ENCODE measurements at regions not wholly inside any gene's neighbourhood (a gene's known extent, or its start where the extent isn't known, plus 50 kb on each side); places are given as distances from the start of the nearest gene placed in this dataset.
A peak's percentile ranks its signal among the peaks of the same experiment; 100 is the strongest.

GRCh38 chr1:222914861-222915632, 100.2 kb downstream of the DISP1 start:
- Histone ChIP-seq H3K4ac (ENCODE audit: low read depth, low read length) (no peak overlapping the region), H3K79me1 (ENCODE audit: low read depth in 1 of 2, low read length in 2 of 2) (no peaks in the 10 kb centered on the region), H3K36me3 (ENCODE audit: control insufficient read depth, insufficient read depth, low read length) (no peaks in the 10 kb centered on the region), H3K9me3 (ENCODE audit: control insufficient read depth, insufficient read depth, low read length) (peaks cover 6% of the 10 kb centered on the region), H2BK15ac (ENCODE audit: low read depth, low read length) (no peak overlapping the region), H2AFZ (replicated peaks; ENCODE audit: low read length, poor library complexity) (no peak overlapping the region), H2AK9ac (replicated peaks; ENCODE audit: low read depth, low read length, poor library complexity) (no peak overlapping the region), H3K9ac (ENCODE audit: low read depth, low read length) (no peak overlapping the region), H3K14ac (replicated peaks; ENCODE audit: low read depth, low read length) (no peak overlapping the region), H3K9me1 (ENCODE audit: insufficient read depth, low read length) (no peaks in the 10 kb centered on the region; the same call in 1 of the 2 replicates), H4K20me1 (ENCODE audit: insufficient read depth, low read length) (no peaks in the 10 kb centered on the region), H2BK120ac (ENCODE audit: low read depth, low read length) (no peak overlapping the region), H2BK20ac (ENCODE audit: low read depth, low read length) (no peak overlapping the region), H3K4me2 (ENCODE audit: low read depth, low read length) (peak overlapping the region; percentile 16; the same call in 1 of the 2 replicates), H4K91ac (ENCODE audit: insufficient read depth, low read depth, low read length) (no peak overlapping the region), H4K5ac (ENCODE audit: low read depth, low read length) (no peak overlapping the region), H4K8ac (ENCODE audit: low read depth in 2 of 2, low read length in 2 of 2) (no peak overlapping the region), H3K23ac (ENCODE audit: low read depth, low read length) (no peak overlapping the region), H3K18ac (ENCODE audit: low read depth, low read length) (peak overlapping the region; percentile 64; the same call in 1 of the 2 replicates), H2AK5ac (ENCODE audit: low read depth, low read length) (no peak overlapping the region), H3K4me3 (ENCODE audit: insufficient read depth, low read depth, low read length) (no peak overlapping the region), H3K27ac (ENCODE audit: insufficient read depth, low read length) (no peak overlapping the region), H3K4me1 (ENCODE audit: control insufficient read depth, insufficient read depth, low read length) (peaks cover 5% of the 10 kb centered on the region), H2BK5ac (ENCODE audit: low read depth, low read length, poor library complexity, severe bottlenecking) (peak overlapping the region; percentile 18), H3K27me3 (ENCODE audit: control insufficient read depth, insufficient read depth, low read length) (no peaks in the 10 kb centered on the region), H3K56ac (ENCODE audit: extremely low read depth, insufficient read depth, low read length) (no peak overlapping the region)
- 80% methylated on average over 1 of the region's 2 CpGs; no CpG with 5 or more reads in 1 of the 2 experiments for WGBS, 2 experiments (ENCODE audit: extremely low coverage in 2 of 2, insufficient read length in 1 of 2)
- peak; percentile 77 for ATAC-seq (ENCODE audit: low read depth)
- dilution Hi-C loops (cut with HindIII; ENCODE audit: low sequenced_read_pairs, unreplicated experiment) (no loop called here), intact Hi-C loops (cut with micrococcal nuclease) (loop anchor here (10.0 kb wide), 1 partner anchor 160 kb away; no protein-coding TSS in a partner anchor), in situ Hi-C loops (cut with MboI; ENCODE audit: low sequenced_read_pairs) (no loop called here)
- BruUV-seq (replicated peaks) = no TSS peak
- DNase-seq = peak; percentile 88
- POLR2A ChIA-PET (ENCODE audit: unreplicated experiment) = no interaction called here
- CTCF ChIA-PET = no interaction called here
- TF ChIP-seq NFE2L2 (IDR thresholded peaks at IDR 0.05; ENCODE audit: low read depth, low read length) = peak; percentile 84
- TF ChIP-seq, protein P1, sequence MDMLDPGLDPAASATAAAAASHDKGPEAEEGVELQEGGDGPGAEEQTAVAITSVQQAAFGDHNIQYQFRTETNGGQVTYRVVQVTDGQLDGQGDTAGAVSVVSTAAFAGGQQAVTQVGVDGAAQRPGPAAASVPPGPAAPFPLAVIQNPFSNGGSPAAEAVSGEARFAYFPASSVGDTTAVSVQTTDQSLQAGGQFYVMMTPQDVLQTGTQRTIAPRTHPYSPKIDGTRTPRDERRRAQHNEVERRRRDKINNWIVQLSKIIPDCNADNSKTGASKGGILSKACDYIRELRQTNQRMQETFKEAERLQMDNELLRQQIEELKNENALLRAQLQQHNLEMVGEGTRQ (IDR thresholded peaks at IDR 0.05; ENCODE audit: low read depth, low read length) = no peak
- TF ChIP-seq RFX5 (IDR thresholded peaks at IDR 0.05; ENCODE audit: low read depth, low read length) = no peak
- TF ChIP-seq RCOR1 (IDR thresholded peaks at IDR 0.05; ENCODE audit: insufficient replicate concordance, low read length) = peak; percentile 62
- TF ChIP-seq RAD21 (IDR thresholded peaks at IDR 0.05; ENCODE audit: low read length) = peak; percentile 37
- TF ChIP-seq, protein P2, sequence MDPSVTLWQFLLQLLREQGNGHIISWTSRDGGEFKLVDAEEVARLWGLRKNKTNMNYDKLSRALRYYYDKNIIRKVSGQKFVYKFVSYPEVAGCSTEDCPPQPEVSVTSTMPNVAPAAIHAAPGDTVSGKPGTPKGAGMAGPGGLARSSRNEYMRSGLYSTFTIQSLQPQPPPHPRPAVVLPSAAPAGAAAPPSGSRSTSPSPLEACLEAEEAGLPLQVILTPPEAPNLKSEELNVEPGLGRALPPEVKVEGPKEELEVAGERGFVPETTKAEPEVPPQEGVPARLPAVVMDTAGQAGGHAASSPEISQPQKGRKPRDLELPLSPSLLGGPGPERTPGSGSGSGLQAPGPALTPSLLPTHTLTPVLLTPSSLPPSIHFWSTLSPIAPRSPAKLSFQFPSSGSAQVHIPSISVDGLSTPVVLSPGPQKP (IDR thresholded peaks at IDR 0.05; ENCODE audit: borderline replicate concordance, low read depth, low read length) = no peak
- 0 out of 2 replicates have a peak, but pooled peaks have one; percentile 2 for TF ChIP-seq MAFK (IDR thresholded peaks at IDR 0.05; ENCODE audit: low read depth, low read length)
- TF ChIP-seq SMC3 (IDR thresholded peaks at IDR 0.05; ENCODE audit: low read depth, low read length) = no peak
- TF ChIP-seq CEBPB (IDR thresholded peaks at IDR 0.05; ENCODE audit: low read depth, low read length) = peak; percentile 96
- TF ChIP-seq POLR2A (IDR thresholded peaks at IDR 0.05; ENCODE audit: low read depth, low read length) = no peak
- TF ChIP-seq CHD1 (IDR thresholded peaks at IDR 0.05; ENCODE audit: low read depth, low read length) = no peak
- no peak for TF ChIP-seq FOS (IDR thresholded peaks at IDR 0.05; ENCODE audit: low read depth, low read length)
- no peak for TF ChIP-seq MAZ (IDR thresholded peaks at IDR 0.05; ENCODE audit: borderline replicate concordance, low read depth, low read length)
- TF ChIP-seq BHLHE40 (IDR thresholded peaks at IDR 0.05; ENCODE audit: low read depth, low read length) = no peak
- peak; percentile 26; the same call in 1 of the 2 replicates for TF ChIP-seq CTCF (conservative IDR thresholded peaks at IDR 0.05; ENCODE audit: low read depth, low read length)
